HEK293 (cell line): ENCODE measurements at regions not wholly inside any gene's neighbourhood (a gene's known extent, or its start where the extent isn't known, plus 50 kb on each side); places are given as distances from the start of the nearest gene placed in this dataset.

Source experiments
- CTCF ChIA-PET: fragments of 350-600 bp; formaldehyde crosslinking; extraction: SDS; loops from one replicate; lab custom pipeline; 2021; ENCODE audit warnings: antibody characterized with exemption; lab: Yijun Ruan, JAX
- POLR2A ChIA-PET: fragments of 300-600 bp; formaldehyde crosslinking; extraction: SDS; loops from one replicate; lab custom pipeline; 2020; ENCODE audit warnings: antibody characterized with exemption, inconsistent platforms; lab: Yijun Ruan, JAX
- H3K27ac ChIP-seq: fragments of 200-500 bp; sonication (Bioruptor generic); 2 replicates; pipeline ENCODE4 v1.5.1; 2014; ENCODE audit warnings: low read depth, low read length, control low read depth, inconsistent platforms; ENCODE audit errors: extremely low read depth
- H3K36me3 ChIP-seq, 2 experiments: fragments of 200-500 bp in 1 of 2; sonication (Bioruptor generic) in 1 of 2; 1 replicate in 1 of 2; 2 replicates in 1 of 2; pipeline ENCODE4 v1.5.1; 2014 to 2017; ENCODE audit warnings: inconsistent platforms in 2 of 2, low read length in 2 of 2; ENCODE audit not compliant: control insufficient read depth in 2 of 2, insufficient read depth in 1 of 2
- H3K4me1 ChIP-seq: fragments of 200-500 bp; sonication (Bioruptor generic); 2 replicates; pipeline ENCODE4 v1.5.1; 2014; ENCODE audit warnings: mild to moderate bottlenecking, low read length, inconsistent platforms; ENCODE audit not compliant: control insufficient read depth, insufficient read depth
- H3K4me3 ChIP-seq: 2 replicates; pipeline ENCODE4 v1.5.1; 2011; ENCODE audit warnings: low read depth, mild to moderate bottlenecking, control low read depth, low read length, moderate library complexity
- H3K9me3 ChIP-seq: fragments of 200-500 bp; sonication (Bioruptor generic); 2 replicates; pipeline ENCODE4 v1.5.1; 2014; ENCODE audit warnings: low read depth, low read length, inconsistent platforms; ENCODE audit not compliant: control insufficient read depth, insufficient read depth
- SCRT2 ChIP-seq: fragments of 450-650 bp; formaldehyde crosslinking; IDR thresholded peaks from 2 replicates; pipeline ENCODE4 v1.5.1; 2016; ENCODE audit warnings: missing biosample characterization, missing genetic modification characterization
- TCF7L2 ChIP-seq: IDR thresholded peaks from 2 replicates; pipeline ENCODE4 v1.6.1; 2011; ENCODE audit warnings: low read depth, mild to moderate bottlenecking, inconsistent platforms, low read length, moderate library complexity, borderline replicate concordance
- ZBTB11 ChIP-seq: fragments of 450-650 bp; formaldehyde crosslinking; conservative IDR thresholded peaks from 2 replicates; pipeline ENCODE4 v1.5.1; 2016; ENCODE audit warnings: low read depth, missing biosample characterization, missing genetic modification characterization
- ZNF148 ChIP-seq: fragments of 450-650 bp; formaldehyde crosslinking; IDR thresholded peaks from 2 replicates; pipeline ENCODE4 v1.5.0; 2017; ENCODE audit warnings: missing biosample characterization, missing genetic modification characterization, borderline replicate concordance
- ZNF174 ChIP-seq: fragments of 450-650 bp; formaldehyde crosslinking; IDR thresholded peaks from 2 replicates; pipeline ENCODE4 v1.5.0; 2017; ENCODE audit warnings: missing biosample characterization, mild to moderate bottlenecking, missing genetic modification characterization
- ZNF211 ChIP-seq: fragments of 450-650 bp; formaldehyde crosslinking; IDR thresholded peaks from 2 replicates; pipeline ENCODE4 v1.5.1; 2016; ENCODE audit warnings: low read depth, missing biosample characterization, missing genetic modification characterization
- ZNF350 ChIP-seq: fragments of 450-650 bp; formaldehyde crosslinking; IDR thresholded peaks from 2 replicates; pipeline ENCODE4 v1.5.0; 2017; ENCODE audit warnings: missing biosample characterization, mild to moderate bottlenecking, missing genetic modification characterization
- ZNF404 ChIP-seq: fragments of 450-650 bp; formaldehyde crosslinking; IDR thresholded peaks from 2 replicates; pipeline ENCODE4 v1.5.1; 2017; ENCODE audit warnings: missing biosample characterization, missing genetic modification characterization
- ZNF449 ChIP-seq: fragments of 450-650 bp; formaldehyde crosslinking; IDR thresholded peaks from 2 replicates; pipeline ENCODE4 v1.5.1; 2017; ENCODE audit warnings: missing biosample characterization, mild to moderate bottlenecking, missing genetic modification characterization, moderate library complexity
- ZNF76 ChIP-seq: fragments of 450-650 bp; formaldehyde crosslinking; IDR thresholded peaks from 2 replicates; pipeline ENCODE4; 2016; ENCODE audit warnings: low read depth, missing biosample characterization, missing genetic modification characterization, borderline replicate concordance
- ZSCAN4 ChIP-seq: fragments of 450-650 bp; formaldehyde crosslinking; IDR thresholded peaks from 2 replicates; pipeline ENCODE4 v1.5.1; 2017; ENCODE audit warnings: missing biosample characterization, missing genetic modification characterization
- ZXDB ChIP-seq: fragments of 450-650 bp; formaldehyde crosslinking; IDR thresholded peaks from 2 replicates; pipeline ENCODE4 v1.5.1; 2016; ENCODE audit warnings: missing biosample characterization, missing genetic modification characterization

- TF ChIP-seq TCF7L2 (no peak), ZNF449 (tag by site-specific recombination) (no peak)
Observed at GRCh38 chr2:125707611-125708010, 948.3 kb upstream of the GYPC start (continued).

GRCh38 chr2:125710561-125710960 is 945.4 kb upstream of the GYPC start:
- TF ChIP-seq ZNF350 (tag by site-specific recombination), result no peak
- no peak for TF ChIP-seq ZSCAN4 (tag by site-specific recombination)
- no peak for TF ChIP-seq ZNF404
- TF ChIP-seq ZBTB11, result no peak
- no peak for TF ChIP-seq ZXDB
- TF ChIP-seq ZNF211 (tag by site-specific recombination), result no peak
- no peak for TF ChIP-seq SCRT2 (tag by site-specific recombination)
- no peaks in the 10 kb centered on the region for H3K36me3 ChIP-seq
- H3K4me1 ChIP-seq, result no peaks in the 10 kb centered on the region
- H3K4me3 ChIP-seq, result no peak overlapping the region
- CTCF ChIA-PET, result no interaction called here
- no peak overlapping the region for H3K27ac ChIP-seq
- H3K9me3 ChIP-seq, result no peaks in the 10 kb centered on the region
- POLR2A ChIA-PET, result no interaction called here

GRCh38 chr2:125711075-125711474 is 944.9 kb upstream of the GYPC start:
- TF ChIP-seq ZNF148 (tag by site-specific recombination), result no peak
- no peak for TF ChIP-seq ZNF174 (tag by site-specific recombination)
- TF ChIP-seq ZNF76 (tag by site-specific recombination), result no peak
- CTCF ChIA-PET, result no interaction called here
- H3K27ac ChIP-seq, result no peak overlapping the region
- no peaks in the 10 kb centered on the region for H3K36me3 ChIP-seq
- no peak overlapping the region for H3K4me3 ChIP-seq
- no peaks in the 10 kb centered on the region for H3K4me1 ChIP-seq
- POLR2A ChIA-PET, result no interaction called here
- no peaks in the 10 kb centered on the region for H3K9me3 ChIP-seq
